HG03159 (cell line): ENCODE measurements at regions not wholly inside any gene's neighbourhood (a gene's known extent, or its start where the extent isn't known, plus 50 kb on each side); places are given as distances from the start of the nearest gene placed in this dataset.
A peak's percentile ranks its signal among the peaks of the same experiment; 100 is the strongest.
"Not testable (repeated sequence)": the region's sequence is repeated elsewhere in the genome, so short reads cannot be mapped to it uniquely, and the experiment has no call there.

ENCODE experiments used
- ATAC-seq: cut with Tn5 transposase; IDR thresholded peaks from one replicate; pipeline ENCODE4 v1.9.1; 2021; ENCODE audit warnings: mild to moderate bottlenecking, moderate library complexity; ENCODE audit not compliant: unreplicated experiment

GRCh38 chr7:138249975-138250374 is 173.7 kb downstream of the AKR1D1 start:
- no peak for ATAC-seq

GRCh38 chr7:138252666-138253065 is 176.4 kb downstream of the AKR1D1 start:
- not testable (repeated sequence) for ATAC-seq

GRCh38 chr7:138254444-138254843 is 178.2 kb downstream of the AKR1D1 start:
- no peak for ATAC-seq

GRCh38 chr7:138257459-138258196 is 181.4 kb downstream of the AKR1D1 start:
- ATAC-seq: no peak

- ATAC-seq: no peak
Measured at GRCh38 chr7:138258197-138258559, 181.9 kb downstream of the AKR1D1 start.

- no peak for ATAC-seq
Measured at GRCh38 chr7:138259675-138260074, 183.4 kb downstream of the AKR1D1 start.

- no peak for ATAC-seq
Measured at GRCh38 chr7:138267934-138268333, 191.7 kb downstream of the AKR1D1 start.

- no peak for ATAC-seq
Measured at GRCh38 chr7:138276891-138277290, 183.2 kb upstream of the TRIM24 start.

GRCh38 chr7:138278601-138279000 is 181.5 kb upstream of the TRIM24 start:
- no peak for ATAC-seq

GRCh38 chr7:138282997-138283396 is 177.1 kb upstream of the TRIM24 start:
- no peak for ATAC-seq

GRCh38 chr7:138285129-138285528 is 174.9 kb upstream of the TRIM24 start:
- no peak for ATAC-seq

GRCh38 chr7:138286846-138287245 is 173.2 kb upstream of the TRIM24 start:
- ATAC-seq: no peak

GRCh38 chr7:138287549-138287948 is 172.5 kb upstream of the TRIM24 start:
- ATAC-seq: no peak

GRCh38 chr7:138289082-138289481 is 171.0 kb upstream of the TRIM24 start:
- no peak for ATAC-seq

GRCh38 chr7:138289864-138290263 is 170.2 kb upstream of the TRIM24 start:
- ATAC-seq: no peak

- no peak for ATAC-seq
Measured at GRCh38 chr7:138292951-138293350, 167.1 kb upstream of the TRIM24 start.

GRCh38 chr7:138295049-138295637 is 164.9 kb upstream of the TRIM24 start:
- ATAC-seq: peak; percentile 89

GRCh38 chr7:138297526-138297925 is 162.5 kb upstream of the TRIM24 start:
- ATAC-seq: no peak

- ATAC-seq: no peak
Measured at GRCh38 chr7:138299066-138299465, 161.0 kb upstream of the TRIM24 start.

- no peak for ATAC-seq
Measured at GRCh38 chr7:138303230-138304070, 156.6 kb upstream of the TRIM24 start.

GRCh38 chr7:138304071-138304320 is 156.1 kb upstream of the TRIM24 start:
- ATAC-seq: no peak

- ATAC-seq: no peak
Measured at GRCh38 chr7:138307633-138308032, 152.4 kb upstream of the TRIM24 start.
